Breast epithelium (tissue), 4 donors: ENCODE measurements at regions not wholly inside any gene's neighbourhood (a gene's known extent, or its start where the extent isn't known, plus 50 kb on each side); places are given as distances from the start of the nearest gene placed in this dataset.

ENCODE experiments used
- DNase-seq, 2 donors: peaks; one replicate each; pipeline ENCODE4 v3.0.0-alpha.2; 2019; ENCODE audit warnings: low spot score in 2 of 2
- H3K27ac ChIP-seq, 2 donors: fragments of 200-600 bp; sonication (generic) in 1 of 2; one replicate each; pipeline ENCODE4 v1.5.1; 2016 to 2019; ENCODE audit warnings: mild to moderate bottlenecking in 1 of 2
- H3K27me3 ChIP-seq, 2 donors: fragments of 200-600 bp; sonication (generic) in 1 of 2; one replicate each; pipeline versions ENCODE4 v1.5.1 to v1.6.0; 2017 to 2019; ENCODE audit warnings: control low read depth in 1 of 2, mild to moderate bottlenecking in 1 of 2
- H3K36me3 ChIP-seq: fragments of 200-600 bp; one replicate; pipeline ENCODE4 v1.5.1; 2019
- H3K4me1 ChIP-seq, 2 donors: fragments of 200-600 bp; sonication (generic); one replicate each; pipeline ENCODE4 v1.5.1; 2016 to 2019; ENCODE audit warnings: control low read depth in 1 of 2
- H3K4me3 ChIP-seq, 3 donors: fragments of 200-600 bp; sonication (generic); 1 replicate in 2 of 3; 2 replicates in 1 of 3; pipeline ENCODE4 v1.5.1; 2016 to 2019; ENCODE audit warnings: mild to moderate bottlenecking in 3 of 3, moderate library complexity in 2 of 3
- H3K9me3 ChIP-seq, 2 donors: fragments of 200-600 bp; sonication (generic) in 1 of 2; one replicate each; pipeline ENCODE4 v1.5.1; 2016 to 2019; ENCODE audit warnings: control low read depth in 1 of 2
- POLR2A ChIP-seq: fragments of 450-650 bp; IDR thresholded peaks from one replicate; pipeline ENCODE4 v1.6.1; 2016; ENCODE audit warnings: antibody characterized with exemption, mild to moderate bottlenecking, moderate library complexity
- POLR2AphosphoS5 ChIP-seq, 3 donors: sonication (generic); formaldehyde crosslinking; IDR thresholded peaks; one replicate each; pipeline ENCODE4 v1.6.1; 2017; ENCODE audit warnings: antibody characterized with exemption in 3 of 3
- intact Hi-C: fragments of 100-400 bp; cut with DNase I; formaldehyde crosslinking; loops from one replicate; pipeline ENCODE4 v1.15.1; 2023; ENCODE audit warnings: low total_unique reads
- TF ChIP-seq, protein P1 (sequence below), 3 donors: fragments of 450-650 bp; IDR thresholded peaks; one replicate each; pipeline ENCODE4 v1.5.1; 2016 to 2017; ENCODE audit warnings: antibody characterized with exemption in 3 of 3, mild to moderate bottlenecking in 3 of 3, moderate library complexity in 3 of 3

DNA sequence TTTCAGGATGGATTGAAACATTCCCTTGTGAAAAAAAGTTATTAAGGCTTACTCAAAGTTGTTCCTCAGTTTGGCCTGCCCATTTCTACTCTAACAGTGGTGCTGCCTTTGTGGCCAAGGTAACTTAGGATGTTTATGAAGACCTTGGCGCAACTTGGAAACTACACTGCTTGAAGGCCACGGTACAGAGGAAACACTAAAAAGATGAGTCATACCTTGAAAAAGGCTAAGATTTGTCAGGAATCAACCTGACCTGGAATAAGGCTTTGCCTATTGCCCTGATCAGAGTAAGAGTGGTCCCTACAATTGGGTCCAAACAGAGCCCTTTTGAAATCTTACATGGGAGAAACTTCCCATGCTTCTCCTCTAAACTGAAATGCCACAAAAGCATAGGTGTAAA is 119.9 kb upstream of the MOCS1 start:
- Histone ChIP-seq H3K9me3 (no peaks in the 10 kb centered on the region), H3K27me3 (no peaks in the 10 kb centered on the region), H3K4me1 (no peaks in the 10 kb centered on the region), H3K36me3 (no peaks in the 10 kb centered on the region), H3K4me3 (no peak overlapping the region), H3K27ac (no peak overlapping the region)
- DNase-seq, result no peak
- TF ChIP-seq POLR2A, result no peak
- TF ChIP-seq POLR2AphosphoS5 (IDR thresholded peaks at IDR 0.05), result no peak
- intact Hi-C loops, result no loop called here

DNA sequence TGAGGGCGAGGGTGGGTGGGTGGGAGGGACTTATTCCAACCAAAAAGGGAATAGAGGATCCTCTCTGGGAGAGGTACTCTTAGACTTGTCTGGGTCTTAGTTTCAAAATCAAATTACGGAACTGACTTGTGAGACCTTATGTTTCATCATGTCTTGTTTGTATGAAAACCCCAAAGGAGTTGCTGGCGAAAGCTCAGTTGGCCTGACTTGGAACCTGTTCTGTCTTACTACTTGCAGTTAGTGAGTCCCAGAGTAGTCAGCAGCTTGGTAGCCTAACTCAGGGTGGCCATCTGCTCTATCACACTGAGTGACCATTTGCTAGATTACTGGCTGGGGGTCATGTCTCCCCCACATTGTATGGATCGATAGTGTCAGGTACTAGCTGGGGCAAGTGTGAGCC is 114.9 kb upstream of the MOCS1 start:
- H3K27ac ChIP-seq, result no peak overlapping the region
- no peaks in the 10 kb centered on the region for H3K36me3 ChIP-seq
- no peak overlapping the region for H3K4me3 ChIP-seq
- intact Hi-C loops, result no loop called here
- no peaks in the 10 kb centered on the region for H3K27me3 ChIP-seq
- no peaks in the 10 kb centered on the region for H3K4me1 ChIP-seq
- H3K9me3 ChIP-seq, result no peaks in the 10 kb centered on the region
- DNase-seq, result no peak
- TF ChIP-seq, protein P1, sequence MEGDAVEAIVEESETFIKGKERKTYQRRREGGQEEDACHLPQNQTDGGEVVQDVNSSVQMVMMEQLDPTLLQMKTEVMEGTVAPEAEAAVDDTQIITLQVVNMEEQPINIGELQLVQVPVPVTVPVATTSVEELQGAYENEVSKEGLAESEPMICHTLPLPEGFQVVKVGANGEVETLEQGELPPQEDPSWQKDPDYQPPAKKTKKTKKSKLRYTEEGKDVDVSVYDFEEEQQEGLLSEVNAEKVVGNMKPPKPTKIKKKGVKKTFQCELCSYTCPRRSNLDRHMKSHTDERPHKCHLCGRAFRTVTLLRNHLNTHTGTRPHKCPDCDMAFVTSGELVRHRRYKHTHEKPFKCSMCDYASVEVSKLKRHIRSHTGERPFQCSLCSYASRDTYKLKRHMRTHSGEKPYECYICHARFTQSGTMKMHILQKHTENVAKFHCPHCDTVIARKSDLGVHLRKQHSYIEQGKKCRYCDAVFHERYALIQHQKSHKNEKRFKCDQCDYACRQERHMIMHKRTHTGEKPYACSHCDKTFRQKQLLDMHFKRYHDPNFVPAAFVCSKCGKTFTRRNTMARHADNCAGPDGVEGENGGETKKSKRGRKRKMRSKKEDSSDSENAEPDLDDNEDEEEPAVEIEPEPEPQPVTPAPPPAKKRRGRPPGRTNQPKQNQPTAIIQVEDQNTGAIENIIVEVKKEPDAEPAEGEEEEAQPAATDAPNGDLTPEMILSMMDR (IDR thresholded peaks at IDR 0.05), result no peak
- TF ChIP-seq POLR2AphosphoS5 (IDR thresholded peaks at IDR 0.05) (no peak), POLR2A (no peak)

DNA sequence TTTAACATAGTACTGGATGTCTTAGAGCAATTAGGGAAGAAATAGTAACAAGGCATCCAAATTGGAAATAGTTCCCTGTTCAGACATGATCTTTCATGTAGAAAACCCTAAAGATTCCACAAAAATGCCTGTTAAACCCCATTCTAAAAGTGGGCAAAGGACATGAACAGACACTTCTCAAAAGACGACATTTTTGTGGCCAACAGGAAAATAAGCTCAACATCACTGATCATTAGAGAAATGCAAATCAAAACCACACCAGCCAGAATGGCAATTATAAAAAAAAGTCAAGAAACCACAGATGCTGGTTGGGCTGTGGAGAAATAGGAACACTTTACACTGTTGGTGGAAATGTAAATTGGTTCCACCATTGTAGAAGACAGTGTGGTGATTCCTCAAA is 109.9 kb upstream of the MOCS1 start:
- no peak overlapping the region for H3K27ac ChIP-seq
- TF ChIP-seq, protein P1 (IDR thresholded peaks at IDR 0.05), result no peak
- TF ChIP-seq POLR2A, result no peak
- TF ChIP-seq POLR2AphosphoS5 (IDR thresholded peaks at IDR 0.05), result no peak
- H3K27me3 ChIP-seq, result no peaks in the 10 kb centered on the region
- intact Hi-C loops, result no loop called here
- no peaks in the 10 kb centered on the region for H3K9me3 ChIP-seq
- no peaks in the 10 kb centered on the region for H3K4me1 ChIP-seq
- no peak overlapping the region for H3K4me3 ChIP-seq
- DNase-seq, result no peak
- H3K36me3 ChIP-seq, result no peaks in the 10 kb centered on the region

DNA sequence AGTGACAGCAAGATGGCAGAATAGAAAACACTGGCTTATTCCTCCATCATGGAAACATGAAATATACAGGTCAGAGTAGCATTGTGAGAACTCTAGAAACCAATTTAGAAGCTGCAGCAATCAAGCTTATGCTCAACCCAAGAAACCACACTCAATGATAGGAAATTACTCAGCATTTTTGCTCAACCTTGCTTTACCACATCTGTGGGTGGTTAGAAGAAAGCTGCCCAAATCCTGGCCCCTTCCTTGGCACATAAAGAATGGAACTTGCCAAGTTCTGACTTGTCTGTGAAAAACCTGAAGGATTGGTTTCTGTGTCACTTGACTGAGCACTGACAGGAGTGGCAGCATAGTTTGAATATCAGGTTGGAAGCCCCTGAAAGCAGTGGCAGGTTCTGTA is 108.0 kb upstream of the MOCS1 start:
- Histone ChIP-seq H3K9me3 (no peaks in the 10 kb centered on the region), H3K36me3 (no peaks in the 10 kb centered on the region), H3K4me1 (no peaks in the 10 kb centered on the region), H3K27me3 (no peaks in the 10 kb centered on the region), H3K4me3 (no peak overlapping the region), H3K27ac (no peak overlapping the region)
- DNase-seq, result no peak
- no peak for TF ChIP-seq POLR2A
- TF ChIP-seq, protein P1 (IDR thresholded peaks at IDR 0.05), result no peak
- TF ChIP-seq POLR2AphosphoS5 (IDR thresholded peaks at IDR 0.05), result no peak
- intact Hi-C loops, result no loop called here

DNA sequence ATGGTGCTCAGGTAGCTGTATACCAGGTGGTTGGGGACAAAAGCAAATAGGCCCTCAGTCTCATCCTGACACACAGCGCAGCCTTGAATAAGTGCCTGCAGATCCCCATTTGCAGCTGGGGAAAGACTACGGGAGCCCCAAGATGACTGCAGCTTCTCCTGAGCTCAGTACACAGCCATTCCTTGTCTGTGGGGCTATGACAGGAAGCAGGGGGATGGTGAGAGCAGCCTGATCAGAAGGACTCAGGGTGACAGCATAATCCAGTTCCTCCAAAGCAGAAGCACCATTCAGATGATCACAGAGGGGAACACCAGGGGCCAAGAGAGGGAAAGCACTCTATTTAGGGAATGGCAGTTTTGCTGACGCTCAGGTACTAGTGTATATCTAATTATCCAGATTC is 104.8 kb upstream of the MOCS1 start:
- intact Hi-C loops, result loop anchor here (1.0 kb wide), 1 partner anchor 32 kb away; no protein-coding TSS in a partner anchor
- no peak for DNase-seq
- no peaks in the 10 kb centered on the region for H3K4me1 ChIP-seq
- no peak overlapping the region for H3K27ac ChIP-seq
- no peaks in the 10 kb centered on the region for H3K27me3 ChIP-seq
- H3K9me3 ChIP-seq, result no peaks in the 10 kb centered on the region
- no peak for TF ChIP-seq POLR2A
- TF ChIP-seq, protein P1 (IDR thresholded peaks at IDR 0.05), result no peak
- no peak for TF ChIP-seq POLR2AphosphoS5 (IDR thresholded peaks at IDR 0.05)
- H3K4me3 ChIP-seq, result no peak overlapping the region
- no peaks in the 10 kb centered on the region for H3K36me3 ChIP-seq

DNA sequence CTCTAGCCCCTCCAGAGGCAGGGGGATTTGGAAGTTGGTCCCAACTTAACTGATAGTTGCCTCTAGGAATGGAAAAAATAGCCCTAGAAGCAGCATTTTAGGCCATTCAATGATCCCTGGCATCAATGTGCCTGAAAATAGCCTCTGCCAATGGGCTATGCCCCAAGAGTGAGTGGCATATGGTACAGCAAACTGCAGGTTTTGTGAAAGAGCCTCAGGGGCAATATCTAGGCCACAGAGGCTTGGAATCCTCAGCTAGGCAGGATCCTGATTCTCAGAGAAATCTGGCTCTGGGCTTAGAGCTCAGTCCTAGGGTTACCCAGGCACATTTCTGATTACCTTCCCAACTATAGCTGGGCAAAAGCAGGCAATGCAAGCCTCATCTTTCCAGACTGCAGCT is 104.4 kb upstream of the MOCS1 start:
- H3K36me3 ChIP-seq, result no peaks in the 10 kb centered on the region
- DNase-seq, result no peak
- TF ChIP-seq, protein P1 (IDR thresholded peaks at IDR 0.05), result no peak
- TF ChIP-seq POLR2A (no peak), POLR2AphosphoS5 (IDR thresholded peaks at IDR 0.05) (no peak)
- H3K4me1 ChIP-seq, result no peaks in the 10 kb centered on the region
- H3K27me3 ChIP-seq, result no peaks in the 10 kb centered on the region
- no peaks in the 10 kb centered on the region for H3K9me3 ChIP-seq
- no peak overlapping the region for H3K27ac ChIP-seq
- intact Hi-C loops, result loop anchor here (1.0 kb wide), 1 partner anchor 33 kb away; no protein-coding TSS in a partner anchor
- no peak overlapping the region for H3K4me3 ChIP-seq
